WTC11 (cell line): ENCODE measurements at regions not wholly inside any gene's neighbourhood (a gene's known extent, or its start where the extent isn't known, plus 50 kb on each side); places are given as distances from the start of the nearest gene placed in this dataset.

Source experiments
- SP1 ChIP-seq: sonication (generic); formaldehyde crosslinking; conservative IDR thresholded peaks from 2 replicates; pipeline ENCODE4 v1.8.1; 2022; ENCODE audit warnings: missing genetic modification reagents
- TF ChIP-seq, protein P1 (sequence below): sonication (generic); formaldehyde crosslinking; IDR thresholded peaks from 2 replicates; pipeline ENCODE4 v1.8.1; 2023; ENCODE audit warnings: mild to moderate bottlenecking, missing genetic modification reagents, borderline replicate concordance
- TF ChIP-seq, protein P2 (sequence below): fragments of 200-600 bp; IDR thresholded peaks from 2 replicates; pipeline ENCODE4 v1.8.0; 2022; ENCODE audit warnings: antibody characterized with exemption

DNA sequence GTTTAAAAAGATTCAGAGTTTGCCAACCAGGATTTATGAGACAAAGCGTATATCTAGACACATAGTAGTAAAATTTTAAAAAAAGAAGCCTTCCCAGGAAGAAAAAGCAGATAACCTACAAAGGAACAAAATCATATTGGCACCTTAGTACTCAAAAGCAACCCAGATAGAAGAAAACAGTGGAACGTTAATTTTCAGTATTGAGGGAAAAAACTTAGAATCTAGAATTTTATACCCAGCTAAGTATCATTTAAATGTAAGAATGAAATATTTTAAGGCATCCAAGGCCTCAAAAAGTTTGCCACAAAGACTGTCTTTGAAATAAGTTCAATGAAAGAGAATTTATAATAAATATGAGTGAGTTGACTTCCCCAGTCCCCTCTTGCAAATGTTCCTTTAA lies 96.5 kb upstream of the EOLA2 start:
- no peak for TF ChIP-seq SP1 (CRISPR knock-in tag)
- TF ChIP-seq, protein P1, sequence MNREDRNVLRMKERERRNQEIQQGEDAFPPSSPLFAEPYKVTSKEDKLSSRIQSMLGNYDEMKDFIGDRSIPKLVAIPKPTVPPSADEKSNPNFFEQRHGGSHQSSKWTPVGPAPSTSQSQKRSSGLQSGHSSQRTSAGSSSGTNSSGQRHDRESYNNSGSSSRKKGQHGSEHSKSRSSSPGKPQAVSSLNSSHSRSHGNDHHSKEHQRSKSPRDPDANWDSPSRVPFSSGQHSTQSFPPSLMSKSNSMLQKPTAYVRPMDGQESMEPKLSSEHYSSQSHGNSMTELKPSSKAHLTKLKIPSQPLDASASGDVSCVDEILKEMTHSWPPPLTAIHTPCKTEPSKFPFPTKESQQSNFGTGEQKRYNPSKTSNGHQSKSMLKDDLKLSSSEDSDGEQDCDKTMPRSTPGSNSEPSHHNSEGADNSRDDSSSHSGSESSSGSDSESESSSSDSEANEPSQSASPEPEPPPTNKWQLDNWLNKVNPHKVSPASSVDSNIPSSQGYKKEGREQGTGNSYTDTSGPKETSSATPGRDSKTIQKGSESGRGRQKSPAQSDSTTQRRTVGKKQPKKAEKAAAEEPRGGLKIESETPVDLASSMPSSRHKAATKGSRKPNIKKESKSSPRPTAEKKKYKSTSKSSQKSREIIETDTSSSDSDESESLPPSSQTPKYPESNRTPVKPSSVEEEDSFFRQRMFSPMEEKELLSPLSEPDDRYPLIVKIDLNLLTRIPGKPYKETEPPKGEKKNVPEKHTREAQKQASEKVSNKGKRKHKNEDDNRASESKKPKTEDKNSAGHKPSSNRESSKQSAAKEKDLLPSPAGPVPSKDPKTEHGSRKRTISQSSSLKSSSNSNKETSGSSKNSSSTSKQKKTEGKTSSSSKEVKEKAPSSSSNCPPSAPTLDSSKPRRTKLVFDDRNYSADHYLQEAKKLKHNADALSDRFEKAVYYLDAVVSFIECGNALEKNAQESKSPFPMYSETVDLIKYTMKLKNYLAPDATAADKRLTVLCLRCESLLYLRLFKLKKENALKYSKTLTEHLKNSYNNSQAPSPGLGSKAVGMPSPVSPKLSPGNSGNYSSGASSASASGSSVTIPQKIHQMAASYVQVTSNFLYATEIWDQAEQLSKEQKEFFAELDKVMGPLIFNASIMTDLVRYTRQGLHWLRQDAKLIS (CRISPR knock-in tag) = no peak
- TF ChIP-seq, protein P2, sequence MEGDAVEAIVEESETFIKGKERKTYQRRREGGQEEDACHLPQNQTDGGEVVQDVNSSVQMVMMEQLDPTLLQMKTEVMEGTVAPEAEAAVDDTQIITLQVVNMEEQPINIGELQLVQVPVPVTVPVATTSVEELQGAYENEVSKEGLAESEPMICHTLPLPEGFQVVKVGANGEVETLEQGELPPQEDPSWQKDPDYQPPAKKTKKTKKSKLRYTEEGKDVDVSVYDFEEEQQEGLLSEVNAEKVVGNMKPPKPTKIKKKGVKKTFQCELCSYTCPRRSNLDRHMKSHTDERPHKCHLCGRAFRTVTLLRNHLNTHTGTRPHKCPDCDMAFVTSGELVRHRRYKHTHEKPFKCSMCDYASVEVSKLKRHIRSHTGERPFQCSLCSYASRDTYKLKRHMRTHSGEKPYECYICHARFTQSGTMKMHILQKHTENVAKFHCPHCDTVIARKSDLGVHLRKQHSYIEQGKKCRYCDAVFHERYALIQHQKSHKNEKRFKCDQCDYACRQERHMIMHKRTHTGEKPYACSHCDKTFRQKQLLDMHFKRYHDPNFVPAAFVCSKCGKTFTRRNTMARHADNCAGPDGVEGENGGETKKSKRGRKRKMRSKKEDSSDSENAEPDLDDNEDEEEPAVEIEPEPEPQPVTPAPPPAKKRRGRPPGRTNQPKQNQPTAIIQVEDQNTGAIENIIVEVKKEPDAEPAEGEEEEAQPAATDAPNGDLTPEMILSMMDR = no peak
